Mesendoderm (in vitro differentiated cells): ENCODE measurements at regions not wholly inside any gene's neighbourhood (a gene's known extent, or its start where the extent isn't known, plus 50 kb on each side); places are given as distances from the start of the nearest gene placed in this dataset.

Experiments used
- DNase-seq: peaks from one replicate; pipeline ENCODE4 v3.0.0; 2013
- H2AK5ac ChIP-seq: 2 replicates; pipeline ENCODE4 v1.6.1; 2013; ENCODE audit warnings: low read length, inconsistent platforms
- H2BK120ac ChIP-seq: 2 replicates; pipeline ENCODE4 v1.6.1; 2013; ENCODE audit warnings: low read depth, mild to moderate bottlenecking, low read length, moderate library complexity, mixed read lengths
- H2BK15ac ChIP-seq: replicated peaks from 2 replicates; pipeline ENCODE4 v1.6.1; 2013; ENCODE audit warnings: low read depth, mild to moderate bottlenecking, moderate library complexity
- H2BK5ac ChIP-seq: 2 replicates; pipeline ENCODE4 v1.6.1; 2013; ENCODE audit warnings: low read length, inconsistent platforms
- H3K18ac ChIP-seq: 2 replicates; pipeline ENCODE4 v1.6.1; 2013; ENCODE audit warnings: mild to moderate bottlenecking, low read length, mixed read lengths
- H3K23ac ChIP-seq: one replicate; pipeline ENCODE4 v1.6.1; 2013; ENCODE audit warnings: low read length
- H3K27ac ChIP-seq: 2 replicates; pipeline ENCODE4 v1.5.1; 2013; ENCODE audit warnings: low read depth, mild to moderate bottlenecking, inconsistent platforms, low read length, moderate library complexity
- H3K27me3 ChIP-seq: 2 replicates; pipeline ENCODE4 v1.6.1; 2013; ENCODE audit warnings: low read length, control low read depth, mild to moderate bottlenecking, inconsistent platforms; ENCODE audit not compliant: insufficient read depth, poor library complexity
- H3K36me3 ChIP-seq: 2 replicates; pipeline ENCODE4 v1.6.1; 2013; ENCODE audit warnings: low read length, inconsistent platforms; ENCODE audit not compliant: control insufficient read depth, insufficient read depth
- H3K4ac ChIP-seq: one replicate; pipeline ENCODE4 v1.6.1; 2013; ENCODE audit warnings: low read depth, mild to moderate bottlenecking, low read length, moderate library complexity
- H3K4me1 ChIP-seq: 2 replicates; pipeline ENCODE4 v1.6.1; 2013; ENCODE audit warnings: low read depth, low read length, inconsistent platforms; ENCODE audit not compliant: control insufficient read depth
- H3K4me2 ChIP-seq: 2 replicates; pipeline ENCODE4 v1.6.1; 2013; ENCODE audit warnings: low read length
- H3K4me3 ChIP-seq: 2 replicates; pipeline ENCODE4 v1.5.1; 2013; ENCODE audit warnings: mild to moderate bottlenecking, low read length
- H3K56ac ChIP-seq: one replicate; pipeline ENCODE4 v1.6.1; 2013; ENCODE audit warnings: low read length
- H3K79me1 ChIP-seq: 2 replicates; pipeline ENCODE4 v1.6.1; 2013; ENCODE audit warnings: low read length, inconsistent platforms
- H3K79me2 ChIP-seq: 2 replicates; pipeline ENCODE4 v1.6.1; 2013; ENCODE audit warnings: mild to moderate bottlenecking, low read length; ENCODE audit not compliant: control insufficient read depth, insufficient read depth
- H3K9ac ChIP-seq: 2 replicates; pipeline ENCODE4 v1.6.1; 2013; ENCODE audit warnings: low read length, inconsistent platforms
- H4K5ac ChIP-seq: one replicate; pipeline ENCODE4 v1.6.1; 2013; ENCODE audit warnings: low read length
- H4K8ac ChIP-seq: one replicate; pipeline ENCODE4 v1.6.1; 2013; ENCODE audit warnings: low read depth, mild to moderate bottlenecking, control low read depth, low read length, moderate library complexity
- WGBS: extraction: QIAGEN DNeasy Blood & Tissue Kit; methylation state at CpG from one replicate; pipeline ENCODE4 v1.1.7; 2013; ENCODE audit warnings: low lambda C conversion rate, missing lambda C conversion rate; ENCODE audit not compliant: insufficient coverage; ENCODE audit errors: extremely low coverage; 5-methylcytosine and 5-hydroxymethylcytosine counted together

GRCh38 chr16:6958184-6958583, 374.5 kb upstream of the RBFOX1 start:
- no peak overlapping the region for H3K9ac ChIP-seq
- no peak for DNase-seq
- H3K36me3 ChIP-seq: no peaks in the 10 kb centered on the region
- no peak overlapping the region for H3K23ac ChIP-seq
- no peak overlapping the region for H3K18ac ChIP-seq
- no peaks in the 10 kb centered on the region for H3K27me3 ChIP-seq
- H3K56ac ChIP-seq: no peak overlapping the region
- no peak overlapping the region for H2BK120ac ChIP-seq
- H3K4ac ChIP-seq: no peak overlapping the region
- no peak overlapping the region for H2AK5ac ChIP-seq
- H3K79me2 ChIP-seq: no peaks in the 10 kb centered on the region
- H3K27ac ChIP-seq: no peak overlapping the region
- H3K4me1 ChIP-seq: no peaks in the 10 kb centered on the region
- H3K4me3 ChIP-seq: no peak overlapping the region
- H2BK5ac ChIP-seq: no peak overlapping the region
- no peaks in the 10 kb centered on the region for H3K79me1 ChIP-seq
- no peak overlapping the region for H4K5ac ChIP-seq
- no peak overlapping the region for H2BK15ac ChIP-seq
- no peak overlapping the region for H3K4me2 ChIP-seq
- H4K8ac ChIP-seq: no peak overlapping the region
- WGBS: no CpG with 5 or more reads among the region's 8 CpGs

- Histone ChIP-seq H3K18ac (no peak overlapping the region), H3K36me3 (no peaks in the 10 kb centered on the region), H3K9ac (no peak overlapping the region), H3K4me2 (no peak overlapping the region), H2BK15ac (no peak overlapping the region), H2BK120ac (no peak overlapping the region), H3K4me1 (no peaks in the 10 kb centered on the region), H3K23ac (no peak overlapping the region), H2BK5ac (no peak overlapping the region), H4K8ac (no peak overlapping the region), H3K56ac (no peak overlapping the region), H3K27me3 (no peaks in the 10 kb centered on the region), H4K5ac (no peak overlapping the region), H3K79me1 (no peaks in the 10 kb centered on the region), H3K4ac (no peak overlapping the region), H2AK5ac (no peak overlapping the region), H3K27ac (no peak overlapping the region), H3K79me2 (no peaks in the 10 kb centered on the region), H3K4me3 (no peak overlapping the region)
- WGBS: no CpG with 5 or more reads among the region's 4 CpGs
- DNase-seq: peak; percentile 26
Observed at GRCh38 chr16:6957681-6958080, 375.0 kb upstream of the RBFOX1 start.

DNA sequence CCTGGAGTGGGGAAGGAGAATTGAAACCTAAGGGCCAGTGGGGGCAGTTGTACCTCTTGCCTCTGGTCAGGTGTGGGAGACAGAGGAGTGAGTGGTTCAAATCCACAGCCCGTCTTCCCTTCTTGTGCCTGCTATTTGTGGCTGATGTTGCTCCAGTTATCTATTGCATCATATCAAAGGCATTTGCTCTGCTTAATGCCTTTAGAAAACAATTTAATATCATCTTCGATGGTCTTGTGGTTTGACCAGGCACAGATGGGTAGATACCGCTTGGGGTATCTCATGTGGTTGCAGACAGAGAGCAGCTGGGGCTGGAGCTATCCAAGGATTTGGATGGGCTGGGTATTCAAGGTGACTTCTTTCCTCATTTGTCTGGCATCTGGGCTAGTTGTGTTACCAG, 376.1 kb upstream of the RBFOX1 start:
- H4K8ac ChIP-seq: no peak overlapping the region
- no peaks in the 10 kb centered on the region for H3K36me3 ChIP-seq
- DNase-seq: no peak
- no peak overlapping the region for H2BK120ac ChIP-seq
- H3K56ac ChIP-seq: no peak overlapping the region
- WGBS: no CpG with 5 or more reads among the region's 3 CpGs
- H3K23ac ChIP-seq: no peak overlapping the region
- no peak overlapping the region for H2AK5ac ChIP-seq
- H3K4ac ChIP-seq: no peak overlapping the region
- no peak overlapping the region for H3K4me2 ChIP-seq
- H2BK5ac ChIP-seq: no peak overlapping the region
- no peak overlapping the region for H3K18ac ChIP-seq
- H3K4me1 ChIP-seq: no peaks in the 10 kb centered on the region
- H4K5ac ChIP-seq: no peak overlapping the region
- H3K79me2 ChIP-seq: no peaks in the 10 kb centered on the region
- no peaks in the 10 kb centered on the region for H3K79me1 ChIP-seq
- no peak overlapping the region for H3K9ac ChIP-seq
- no peak overlapping the region for H2BK15ac ChIP-seq
- no peak overlapping the region for H3K27ac ChIP-seq
- H3K27me3 ChIP-seq: no peaks in the 10 kb centered on the region
- no peak overlapping the region for H3K4me3 ChIP-seq

DNA sequence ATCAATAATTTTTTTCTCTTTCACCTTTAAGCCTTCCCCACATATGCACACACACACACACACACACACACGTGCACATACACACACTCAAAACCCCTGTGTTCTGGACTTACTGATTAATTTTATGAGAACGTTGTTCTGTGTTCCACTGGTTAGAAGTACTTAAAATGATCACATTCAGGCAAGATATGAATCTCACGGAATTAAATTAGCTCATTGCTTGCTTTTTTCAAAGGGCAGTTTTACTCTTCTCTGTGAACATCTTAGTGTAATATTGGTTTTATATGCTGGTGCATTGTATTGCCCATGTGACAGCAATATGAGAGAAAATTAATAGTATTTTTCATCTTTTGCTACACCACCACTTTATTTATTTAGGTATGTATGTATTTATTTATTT, 377.3 kb upstream of the RBFOX1 start:
- no peak overlapping the region for H3K4ac ChIP-seq
- no peak overlapping the region for H3K18ac ChIP-seq
- no peaks in the 10 kb centered on the region for H3K79me1 ChIP-seq
- no peak overlapping the region for H3K9ac ChIP-seq
- H3K4me2 ChIP-seq: no peak overlapping the region
- no peak overlapping the region for H2BK15ac ChIP-seq
- no peaks in the 10 kb centered on the region for H3K79me2 ChIP-seq
- H3K27ac ChIP-seq: no peak overlapping the region
- no peak overlapping the region for H2BK120ac ChIP-seq
- H4K5ac ChIP-seq: no peak overlapping the region
- no peak overlapping the region for H2AK5ac ChIP-seq
- no peaks in the 10 kb centered on the region for H3K27me3 ChIP-seq
- H3K56ac ChIP-seq: no peak overlapping the region
- no peaks in the 10 kb centered on the region for H3K4me1 ChIP-seq
- WGBS: no CpG with 5 or more reads among the region's 3 CpGs
- H3K23ac ChIP-seq: no peak overlapping the region
- no peaks in the 10 kb centered on the region for H3K36me3 ChIP-seq
- no peak overlapping the region for H4K8ac ChIP-seq
- no peak for DNase-seq
- no peak overlapping the region for H3K4me3 ChIP-seq
- H2BK5ac ChIP-seq: no peak overlapping the region

GRCh38 chr16:6949240-6949639, 383.4 kb upstream of the RBFOX1 start:
- H3K79me2 ChIP-seq: no peaks in the 10 kb centered on the region
- no peak overlapping the region for H2BK120ac ChIP-seq
- no peak overlapping the region for H4K8ac ChIP-seq
- no peak overlapping the region for H3K4me3 ChIP-seq
- no peak overlapping the region for H3K4me2 ChIP-seq
- WGBS: no CpG with 5 or more reads among the region's 5 CpGs
- no peaks in the 10 kb centered on the region for H3K36me3 ChIP-seq
- no peak for DNase-seq
- no peak overlapping the region for H3K23ac ChIP-seq
- H3K27ac ChIP-seq: no peak overlapping the region
- H4K5ac ChIP-seq: no peak overlapping the region
- no peaks in the 10 kb centered on the region for H3K79me1 ChIP-seq
- H3K4ac ChIP-seq: no peak overlapping the region
- no peak overlapping the region for H3K18ac ChIP-seq
- no peak overlapping the region for H2BK15ac ChIP-seq
- H3K56ac ChIP-seq: no peak overlapping the region
- H3K9ac ChIP-seq: no peak overlapping the region
- no peaks in the 10 kb centered on the region for H3K4me1 ChIP-seq
- H3K27me3 ChIP-seq: no peaks in the 10 kb centered on the region
- no peak overlapping the region for H2AK5ac ChIP-seq
- H2BK5ac ChIP-seq: no peak overlapping the region

- H3K4me3 ChIP-seq: no peak overlapping the region
- H3K27ac ChIP-seq: no peak overlapping the region
- H3K23ac ChIP-seq: no peak overlapping the region
- H2BK120ac ChIP-seq: no peak overlapping the region
- no peak overlapping the region for H3K4ac ChIP-seq
- H2BK15ac ChIP-seq: no peak overlapping the region
- no peaks in the 10 kb centered on the region for H3K27me3 ChIP-seq
- no peak overlapping the region for H2BK5ac ChIP-seq
- no peak overlapping the region for H2AK5ac ChIP-seq
- H3K9ac ChIP-seq: no peak overlapping the region
- no peaks in the 10 kb centered on the region for H3K4me1 ChIP-seq
- H3K79me1 ChIP-seq: no peaks in the 10 kb centered on the region
- H3K56ac ChIP-seq: no peak overlapping the region
- no peaks in the 10 kb centered on the region for H3K36me3 ChIP-seq
- H4K5ac ChIP-seq: no peak overlapping the region
- H4K8ac ChIP-seq: no peak overlapping the region
- H3K4me2 ChIP-seq: no peak overlapping the region
- no peak overlapping the region for H3K18ac ChIP-seq
- no peaks in the 10 kb centered on the region for H3K79me2 ChIP-seq
- peak; percentile 31 for DNase-seq
- WGBS: no CpG with 5 or more reads among the region's 6 CpGs
Observed at GRCh38 chr16:6947291-6947690, 385.4 kb upstream of the RBFOX1 start.
